Stimulated activated CD4-positive, alpha-beta T cell treated with anti-CD3 and anti-CD28 coated beads, Interleukin-15, amount 100 ng/mL, for 24 hours (primary cell): ENCODE measurements at regions not wholly inside any gene's neighbourhood (a gene's known extent, or its start where the extent isn't known, plus 50 kb on each side); places are given as distances from the start of the nearest gene placed in this dataset.
"Not testable (repeated sequence)": the region's sequence is repeated elsewhere in the genome, so short reads cannot be mapped to it uniquely, and the experiment has no call there.

Experiments used
- DNase-seq: peaks from one replicate; pipeline ENCODE4 v3.0.0-alpha.2; 2020

- no peak for DNase-seq
These were observed 86.1 kb upstream of the TCF21 start for GRCh38 chr6:133802861-133803260.

GRCh38 chr6:133804265-133804664 is 84.6 kb upstream of the TCF21 start:
- DNase-seq, result no peak

GRCh38 chr6:133805876-133806275 is 83.0 kb upstream of the TCF21 start:
- DNase-seq, result no peak

- DNase-seq, result no peak
These were observed 82.4 kb upstream of the TCF21 start for GRCh38 chr6:133806382-133807140.

- DNase-seq, result no peak
These were observed 81.4 kb upstream of the TCF21 start for GRCh38 chr6:133807501-133807900.

GRCh38 chr6:133809406-133809805 is 79.5 kb upstream of the TCF21 start:
- DNase-seq, result no peak

- DNase-seq, result no peak
These were observed 77.4 kb upstream of the TCF21 start for GRCh38 chr6:133811557-133811956.

GRCh38 chr6:133812446-133812845 is 76.5 kb upstream of the TCF21 start:
- not testable (repeated sequence) for DNase-seq

GRCh38 chr6:133814238-133814637 is 74.7 kb upstream of the TCF21 start:
- DNase-seq, result no peak

GRCh38 chr6:133814797-133815196 is 74.1 kb upstream of the TCF21 start:
- peak; percentile 33 for DNase-seq

- no peak for DNase-seq
These were observed 73.6 kb upstream of the TCF21 start for GRCh38 chr6:133815313-133815712.

- DNase-seq, result no peak
These were observed 72.7 kb upstream of the TCF21 start for GRCh38 chr6:133816171-133816570.

- peak; percentile 66 for DNase-seq
These were observed 71.4 kb upstream of the TCF21 start for GRCh38 chr6:133817460-133818047.

GRCh38 chr6:133818320-133818719 is 70.6 kb upstream of the TCF21 start:
- DNase-seq, result no peak

- DNase-seq, result no peak
These were observed 68.7 kb upstream of the TCF21 start for GRCh38 chr6:133820208-133820607.

GRCh38 chr6:133827766-133828165 is 61.1 kb upstream of the TCF21 start:
- no peak for DNase-seq

GRCh38 chr6:133833949-133834359 is 55.0 kb upstream of the TCF21 start:
- no peak for DNase-seq

- no peak for DNase-seq
These were observed 54.3 kb upstream of the TCF21 start for GRCh38 chr6:133834472-133835170.

- no peak for DNase-seq
These were observed 53.0 kb upstream of the TCF21 start for GRCh38 chr6:133835901-133836300.

GRCh38 chr6:133837801-133838349 is 51.0 kb upstream of the TCF21 start:
- peak; percentile 78 for DNase-seq
